ENCODE measurements at regions not wholly inside any gene's neighbourhood (a gene's known extent, or its start where the extent isn't known, plus 50 kb on each side); places are given as distances from the start of the nearest gene placed in this dataset.

DNA sequence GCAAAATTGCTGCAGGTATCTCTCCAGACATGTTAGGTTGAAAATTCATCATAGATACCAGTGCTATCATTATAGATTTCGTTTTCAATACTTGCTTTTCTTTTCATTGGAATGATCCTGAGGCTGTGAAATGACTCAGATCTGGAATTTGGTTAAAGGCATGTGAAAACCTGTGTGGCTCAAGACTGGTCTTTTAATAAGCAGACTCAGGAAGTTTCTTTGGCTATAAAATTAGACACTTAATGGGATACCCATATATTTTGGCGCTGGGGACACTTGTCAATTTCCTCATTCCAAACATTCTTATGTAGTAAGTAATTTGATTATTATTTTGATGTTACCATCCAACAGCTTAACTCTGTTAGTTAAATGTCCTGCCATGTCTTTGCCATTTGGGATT is 1041.1 kb upstream of the GBE1 start:
- in situ Hi-C loops (cut with HindIII; ENCODE audit: low sequenced_read_pairs) = no loop called here
- no peak for DNase-seq (ENCODE audit: low read depth, low spot score)
- no peak overlapping the region for H3K4me3 ChIP-seq (ENCODE audit: low read depth, low read length)
- TF ChIP-seq CTCF (IDR thresholded peaks at IDR 0.05; ENCODE audit: low read depth, low read length) = no peak

DNA sequence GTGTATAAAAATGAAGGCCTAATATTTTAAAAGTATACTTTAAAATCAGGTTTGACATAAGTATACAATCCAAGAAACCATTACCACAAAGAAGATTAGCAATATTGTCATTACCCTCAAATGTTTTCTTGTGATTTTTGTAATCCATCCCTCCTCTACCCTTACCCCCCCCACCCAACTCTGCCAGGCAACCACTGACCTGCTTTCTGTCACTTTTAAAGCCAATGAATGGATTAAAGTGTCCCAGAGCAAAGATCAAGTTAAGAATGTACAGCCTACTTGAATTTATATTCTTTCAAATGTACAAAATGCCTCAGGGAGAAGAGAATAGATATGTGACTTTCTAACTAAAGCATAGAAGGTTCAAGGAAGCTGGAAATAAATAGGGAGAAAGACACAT is 1038.8 kb upstream of the GBE1 start:
- TF ChIP-seq CTCF (IDR thresholded peaks at IDR 0.05; ENCODE audit: low read depth, low read length) = no peak
- no peak for DNase-seq (ENCODE audit: low read depth, low spot score)
- no peak overlapping the region for H3K4me3 ChIP-seq (ENCODE audit: low read depth, low read length)
- in situ Hi-C loops (cut with HindIII; ENCODE audit: low sequenced_read_pairs) = no loop called here

DNA sequence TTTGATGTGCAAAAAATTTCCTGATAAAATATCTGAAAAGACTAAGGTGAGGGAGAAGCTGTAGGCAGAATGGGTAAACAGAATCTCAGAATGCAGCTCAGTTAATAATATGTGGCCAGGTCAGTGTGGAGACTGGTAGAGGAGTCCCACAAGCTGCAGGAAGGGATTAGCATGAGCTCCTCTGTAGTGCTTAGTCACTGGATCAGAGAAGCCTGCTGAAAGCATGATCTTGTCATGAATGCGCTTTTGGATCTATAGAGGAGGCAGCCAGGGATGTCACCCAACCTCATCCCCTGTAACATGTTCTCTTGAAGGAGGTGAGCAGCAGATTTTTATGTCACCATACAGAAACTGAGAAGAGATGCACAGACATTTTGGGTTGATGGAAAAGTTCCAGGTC is 1035.3 kb upstream of the GBE1 start:
- no peak for DNase-seq (ENCODE audit: low read depth, low spot score)
- no peak for TF ChIP-seq CTCF (IDR thresholded peaks at IDR 0.05; ENCODE audit: low read depth, low read length)
- in situ Hi-C loops (cut with HindIII; ENCODE audit: low sequenced_read_pairs) = no loop called here
- H3K4me3 ChIP-seq (ENCODE audit: low read depth, low read length) = no peak overlapping the region

GRCh38 chr3:82791241-82791640 is 1029.8 kb upstream of the GBE1 start:
- in situ Hi-C loops (cut with HindIII; ENCODE audit: low sequenced_read_pairs) = no loop called here
- no peak for DNase-seq (ENCODE audit: low read depth, low spot score)
- H3K4me3 ChIP-seq (ENCODE audit: low read depth, low read length) = no peak overlapping the region
- TF ChIP-seq CTCF (IDR thresholded peaks at IDR 0.05; ENCODE audit: low read depth, low read length) = no peak

DNA sequence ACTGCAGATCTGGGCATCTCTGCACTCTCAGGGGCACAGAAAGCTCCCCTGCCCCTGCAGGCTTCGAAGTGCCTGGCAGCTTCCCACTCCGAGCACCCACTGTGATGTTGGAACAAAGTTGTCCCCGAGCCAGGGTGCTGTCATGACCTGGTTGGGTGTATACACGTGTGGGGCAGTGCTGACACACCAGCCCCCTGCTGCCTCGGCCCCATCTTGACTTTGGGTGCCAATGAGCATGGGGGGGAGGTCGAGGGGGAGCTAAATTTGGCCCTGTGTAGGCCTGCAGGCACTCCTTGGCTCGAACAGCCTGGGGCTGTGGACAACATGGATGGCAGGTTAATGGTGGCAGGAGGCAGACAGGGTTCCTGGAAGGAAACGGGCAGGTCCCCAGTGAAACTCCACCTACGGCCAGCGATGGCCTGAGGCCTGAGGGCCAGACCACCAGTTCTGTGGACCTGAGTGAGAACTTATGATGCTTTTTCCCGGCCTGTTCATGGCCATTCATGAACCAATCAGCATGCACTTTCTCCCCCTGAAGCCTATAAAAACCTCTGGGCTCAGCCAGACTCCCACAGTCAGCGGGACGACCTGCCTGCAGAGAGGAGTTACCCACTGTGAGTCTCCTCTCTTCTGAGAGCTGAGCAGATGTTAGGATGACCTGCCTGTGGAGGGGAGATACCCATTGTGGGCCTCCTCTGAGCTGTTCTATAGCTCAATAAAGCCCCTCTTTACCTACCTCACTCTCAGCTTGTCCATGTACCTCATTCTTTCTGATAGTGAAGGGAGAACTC is 1029.1 kb upstream of the GBE1 start:
- no peak for TF ChIP-seq CTCF (IDR thresholded peaks at IDR 0.05; ENCODE audit: low read depth, low read length)
- H3K4me3 ChIP-seq (ENCODE audit: low read depth, low read length) = no peak overlapping the region
- no peak for DNase-seq (ENCODE audit: low read depth, low spot score)
- in situ Hi-C loops (cut with HindIII; ENCODE audit: low sequenced_read_pairs) = no loop called here

DNA sequence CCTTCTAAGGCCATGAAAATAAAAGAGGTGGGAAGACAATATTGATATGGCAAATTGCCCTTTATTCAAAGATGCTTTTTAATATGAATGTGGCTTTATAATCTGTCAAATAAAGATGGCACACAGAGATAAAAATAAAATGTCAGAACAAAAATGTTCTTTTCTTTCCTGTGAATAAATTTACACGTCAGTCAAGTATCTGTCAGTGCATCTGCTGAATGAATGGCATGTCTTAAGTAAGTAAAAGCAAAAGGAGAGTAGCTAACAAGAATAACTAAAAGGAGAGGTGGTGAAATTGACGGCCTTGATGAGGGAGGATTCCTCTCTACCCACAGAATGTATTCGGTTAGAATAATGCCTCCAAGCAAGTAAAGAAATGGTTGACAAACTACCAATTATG is 1021.7 kb upstream of the GBE1 start:
- no peak overlapping the region for H3K4me3 ChIP-seq (ENCODE audit: low read depth, low read length)
- no peak for DNase-seq (ENCODE audit: low read depth, low spot score)
- in situ Hi-C loops (cut with HindIII; ENCODE audit: low sequenced_read_pairs) = no loop called here
- no peak for TF ChIP-seq CTCF (IDR thresholded peaks at IDR 0.05; ENCODE audit: low read depth, low read length)

Data from astrocyte of the spinal cord (primary cell).